DND-41 (cell line): ENCODE measurements at regions not wholly inside any gene's neighbourhood (a gene's known extent, or its start where the extent isn't known, plus 50 kb on each side); places are given as distances from the start of the nearest gene placed in this dataset.

Experiments used
- EZH2 ChIP-seq: IDR thresholded peaks from 3 replicates; pipeline ENCODE4 v1.6.1; 2012; ENCODE audit warnings: borderline replicate concordance, low read depth, mild to moderate bottlenecking, moderate library complexity, low read length, inconsistent platforms; ENCODE audit not compliant: severe bottlenecking
- TF ChIP-seq, protein P1 (sequence below): IDR thresholded peaks from 2 replicates; pipeline ENCODE4 v1.5.1; 2012; ENCODE audit warnings: borderline replicate concordance, low read length, moderate library complexity, mild to moderate bottlenecking; ENCODE audit not compliant: poor library complexity, severe bottlenecking; ENCODE audit errors: extremely low read depth

DNA sequence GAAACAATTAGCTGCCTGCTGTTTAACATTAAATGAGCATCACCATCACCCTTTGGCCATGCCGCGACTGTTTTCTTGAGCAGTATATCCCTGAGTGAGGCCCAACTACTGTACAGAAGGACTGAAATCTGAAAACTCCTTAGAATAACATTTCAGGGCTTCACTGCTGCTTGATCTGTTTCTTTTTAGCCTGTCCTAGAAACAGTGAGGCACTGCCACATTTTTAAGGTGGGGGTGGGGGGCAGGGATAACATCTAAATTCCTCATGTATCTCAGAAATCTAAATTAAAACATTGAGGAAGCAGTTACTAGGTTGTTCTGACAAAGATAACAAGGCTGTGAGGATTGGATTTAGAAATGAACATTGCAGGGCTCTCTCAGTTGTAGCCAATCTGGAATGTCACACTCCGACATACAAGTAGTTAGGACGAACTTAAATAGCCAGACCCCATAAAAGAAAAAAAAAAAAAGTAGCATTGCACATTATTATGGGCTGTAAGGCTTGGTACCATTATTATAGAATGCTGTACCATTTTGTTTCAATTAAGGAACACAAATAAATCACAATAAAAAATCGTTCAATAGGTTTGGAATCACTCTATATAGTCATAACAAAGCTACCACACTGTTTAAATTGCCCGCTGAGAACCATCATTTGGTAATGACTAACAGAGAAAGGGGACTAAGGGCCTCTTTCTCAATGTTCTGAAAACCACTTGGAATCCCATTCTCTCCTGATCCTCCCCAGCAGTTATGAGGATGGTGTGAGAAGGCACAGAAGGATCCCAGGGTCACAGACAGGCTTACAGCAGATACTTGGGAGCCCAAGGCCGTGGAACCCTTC is 256.1 kb downstream of the INHBA start:
- TF ChIP-seq, protein P1, sequence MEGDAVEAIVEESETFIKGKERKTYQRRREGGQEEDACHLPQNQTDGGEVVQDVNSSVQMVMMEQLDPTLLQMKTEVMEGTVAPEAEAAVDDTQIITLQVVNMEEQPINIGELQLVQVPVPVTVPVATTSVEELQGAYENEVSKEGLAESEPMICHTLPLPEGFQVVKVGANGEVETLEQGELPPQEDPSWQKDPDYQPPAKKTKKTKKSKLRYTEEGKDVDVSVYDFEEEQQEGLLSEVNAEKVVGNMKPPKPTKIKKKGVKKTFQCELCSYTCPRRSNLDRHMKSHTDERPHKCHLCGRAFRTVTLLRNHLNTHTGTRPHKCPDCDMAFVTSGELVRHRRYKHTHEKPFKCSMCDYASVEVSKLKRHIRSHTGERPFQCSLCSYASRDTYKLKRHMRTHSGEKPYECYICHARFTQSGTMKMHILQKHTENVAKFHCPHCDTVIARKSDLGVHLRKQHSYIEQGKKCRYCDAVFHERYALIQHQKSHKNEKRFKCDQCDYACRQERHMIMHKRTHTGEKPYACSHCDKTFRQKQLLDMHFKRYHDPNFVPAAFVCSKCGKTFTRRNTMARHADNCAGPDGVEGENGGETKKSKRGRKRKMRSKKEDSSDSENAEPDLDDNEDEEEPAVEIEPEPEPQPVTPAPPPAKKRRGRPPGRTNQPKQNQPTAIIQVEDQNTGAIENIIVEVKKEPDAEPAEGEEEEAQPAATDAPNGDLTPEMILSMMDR = no peak
- no peak for TF ChIP-seq EZH2
